IPS-18a (cell line): ENCODE measurements at regions not wholly inside any gene's neighbourhood (a gene's known extent, or its start where the extent isn't known, plus 50 kb on each side); places are given as distances from the start of the nearest gene placed in this dataset.
"Not testable (repeated sequence)": the region's sequence is repeated elsewhere in the genome, so short reads cannot be mapped to it uniquely, and the experiment has no call there.

Source experiments
- H3K27ac ChIP-seq: one replicate; pipeline ENCODE4 v1.5.1; 2013; ENCODE audit warnings: low read length
- H3K27me3 ChIP-seq: one replicate; pipeline ENCODE4 v1.6.1; 2013; ENCODE audit warnings: mild to moderate bottlenecking, low read length; ENCODE audit not compliant: control insufficient read depth, insufficient read depth
- H3K36me3 ChIP-seq: one replicate; pipeline ENCODE4 v1.6.1; 2013; ENCODE audit warnings: low read depth, low read length; ENCODE audit not compliant: control insufficient read depth
- H3K4me1 ChIP-seq: one replicate; pipeline ENCODE4 v1.6.1; 2013; ENCODE audit warnings: low read depth, low read length; ENCODE audit not compliant: control insufficient read depth
- H3K4me3 ChIP-seq: one replicate; pipeline ENCODE4 v1.5.1; 2013; ENCODE audit warnings: low read length
- H3K9ac ChIP-seq: one replicate; pipeline ENCODE4 v1.6.1; 2013; ENCODE audit warnings: mild to moderate bottlenecking, low read length, moderate library complexity
- H3K9me3 ChIP-seq: one replicate; pipeline ENCODE4 v1.6.1; 2013; ENCODE audit warnings: low read depth, low read length; ENCODE audit not compliant: control insufficient read depth

- no peaks in the 10 kb centered on the region for H3K36me3 ChIP-seq
Observed at GRCh38 chr2:6107290-6107689, 415.1 kb downstream of the SOX11 start.

GRCh38 chr2:6109831-6110230 lies 417.6 kb downstream of the SOX11 start:
- no peak overlapping the region for H3K4me3 ChIP-seq
- H3K27me3 ChIP-seq: no peaks in the 10 kb centered on the region
- H3K27ac ChIP-seq: no peak overlapping the region
- H3K9me3 ChIP-seq: no peaks in the 10 kb centered on the region
- H3K36me3 ChIP-seq: no peaks in the 10 kb centered on the region
- no peak overlapping the region for H3K9ac ChIP-seq
- no peaks in the 10 kb centered on the region for H3K4me1 ChIP-seq

More at GRCh38 chr2:6107290-6107689, 415.1 kb downstream of the SOX11 start:
- Histone ChIP-seq H3K27me3 (no peaks in the 10 kb centered on the region), H3K4me1 (no peaks in the 10 kb centered on the region), H3K9ac (no peak overlapping the region), H3K4me3 (no peak overlapping the region), H3K9me3 (no peaks in the 10 kb centered on the region), H3K27ac (no peak overlapping the region)

GRCh38 chr2:6111781-6112261 lies 419.6 kb downstream of the SOX11 start:
- Histone ChIP-seq H3K9me3 (no peaks in the 10 kb centered on the region), H3K27ac (no peak overlapping the region), H3K4me1 (no peaks in the 10 kb centered on the region), H3K4me3 (no peak overlapping the region), H3K9ac (no peak overlapping the region), H3K36me3 (no peaks in the 10 kb centered on the region), H3K27me3 (no peaks in the 10 kb centered on the region)

GRCh38 chr2:6113786-6114185 lies 421.6 kb downstream of the SOX11 start:
- H3K9me3 ChIP-seq: no peaks in the 10 kb centered on the region

GRCh38 chr2:6127718-6128117 lies 435.5 kb downstream of the SOX11 start:
- Histone ChIP-seq H3K4me3 (no peak overlapping the region), H3K27ac (no peak overlapping the region), H3K9ac (no peak overlapping the region), H3K36me3 (no peaks in the 10 kb centered on the region), H3K27me3 (no peaks in the 10 kb centered on the region), H3K4me1 (no peaks in the 10 kb centered on the region), H3K9me3 (no peaks in the 10 kb centered on the region)

More at GRCh38 chr2:6113786-6114185, 421.6 kb downstream of the SOX11 start:
- Histone ChIP-seq H3K4me3 (no peak overlapping the region), H3K36me3 (no peaks in the 10 kb centered on the region), H3K27me3 (no peaks in the 10 kb centered on the region), H3K27ac (no peak overlapping the region), H3K4me1 (no peaks in the 10 kb centered on the region), H3K9ac (no peak overlapping the region)

- Histone ChIP-seq H3K4me3 (no peak overlapping the region), H3K27me3 (no peaks in the 10 kb centered on the region), H3K9me3 (peaks cover 3% of the 10 kb centered on the region), H3K27ac (no peak overlapping the region), H3K4me1 (no peaks in the 10 kb centered on the region), H3K9ac (no peak overlapping the region), H3K36me3 (no peaks in the 10 kb centered on the region)
Observed at GRCh38 chr2:6139142-6139541, 447.0 kb downstream of the SOX11 start.

- H3K27me3 ChIP-seq: no peaks in the 10 kb centered on the region
- H3K27ac ChIP-seq: no peak overlapping the region
- no peaks in the 10 kb centered on the region for H3K36me3 ChIP-seq
- H3K4me1 ChIP-seq: no peaks in the 10 kb centered on the region
- peaks cover 3% of the 10 kb centered on the region for H3K9me3 ChIP-seq
- no peak overlapping the region for H3K9ac ChIP-seq
- H3K4me3 ChIP-seq: no peak overlapping the region
Observed at GRCh38 chr2:6139916-6140315, 447.7 kb downstream of the SOX11 start.

GRCh38 chr2:6140509-6140908 lies 448.3 kb downstream of the SOX11 start:
- H3K9ac ChIP-seq: no peak overlapping the region
- H3K4me3 ChIP-seq: no peak overlapping the region
- H3K9me3 ChIP-seq: peaks cover 3% of the 10 kb centered on the region
- H3K27ac ChIP-seq: no peak overlapping the region
- H3K27me3 ChIP-seq: no peaks in the 10 kb centered on the region
- H3K4me1 ChIP-seq: no peaks in the 10 kb centered on the region
- no peaks in the 10 kb centered on the region for H3K36me3 ChIP-seq

- H3K4me3 ChIP-seq: no peak overlapping the region
- H3K9me3 ChIP-seq: peaks cover 3% of the 10 kb centered on the region
- no peaks in the 10 kb centered on the region for H3K36me3 ChIP-seq
- H3K4me1 ChIP-seq: no peaks in the 10 kb centered on the region
- no peaks in the 10 kb centered on the region for H3K27me3 ChIP-seq
- H3K27ac ChIP-seq: no peak overlapping the region
- H3K9ac ChIP-seq: no peak overlapping the region
Observed at GRCh38 chr2:6143812-6144211, 451.6 kb downstream of the SOX11 start.

- not testable (repeated sequence) for H3K4me3 ChIP-seq, H3K9me3 ChIP-seq, H3K36me3 ChIP-seq, H3K27me3 ChIP-seq, H3K9ac ChIP-seq, H3K27ac ChIP-seq, H3K4me1 ChIP-seq
Observed at GRCh38 chr2:6147215-6147614, 455.0 kb downstream of the SOX11 start.

GRCh38 chr2:6148882-6149281 lies 456.7 kb downstream of the SOX11 start:
- H3K4me3 ChIP-seq: no peak overlapping the region
- H3K9ac ChIP-seq: no peak overlapping the region
- H3K9me3 ChIP-seq: no peaks in the 10 kb centered on the region
- no peaks in the 10 kb centered on the region for H3K36me3 ChIP-seq
- H3K4me1 ChIP-seq: no peaks in the 10 kb centered on the region
- H3K27ac ChIP-seq: no peak overlapping the region
- H3K27me3 ChIP-seq: no peaks in the 10 kb centered on the region

- H3K4me1 ChIP-seq: peaks cover 24% of the 10 kb centered on the region
- H3K9me3 ChIP-seq: no peaks in the 10 kb centered on the region
- H3K27ac ChIP-seq: no peak overlapping the region
- no peak overlapping the region for H3K4me3 ChIP-seq
- no peaks in the 10 kb centered on the region for H3K36me3 ChIP-seq
- H3K27me3 ChIP-seq: no peaks in the 10 kb centered on the region
- no peak overlapping the region for H3K9ac ChIP-seq
Observed at GRCh38 chr2:6159606-6160005, 467.4 kb downstream of the SOX11 start.
